ENCODE measurements at regions not wholly inside any gene's neighbourhood (a gene's known extent, or its start where the extent isn't known, plus 50 kb on each side); places are given as distances from the start of the nearest gene placed in this dataset.
"Not testable (repeated sequence)": the region's sequence is repeated elsewhere in the genome, so short reads cannot be mapped to it uniquely, and the experiment has no call there.

DNA sequence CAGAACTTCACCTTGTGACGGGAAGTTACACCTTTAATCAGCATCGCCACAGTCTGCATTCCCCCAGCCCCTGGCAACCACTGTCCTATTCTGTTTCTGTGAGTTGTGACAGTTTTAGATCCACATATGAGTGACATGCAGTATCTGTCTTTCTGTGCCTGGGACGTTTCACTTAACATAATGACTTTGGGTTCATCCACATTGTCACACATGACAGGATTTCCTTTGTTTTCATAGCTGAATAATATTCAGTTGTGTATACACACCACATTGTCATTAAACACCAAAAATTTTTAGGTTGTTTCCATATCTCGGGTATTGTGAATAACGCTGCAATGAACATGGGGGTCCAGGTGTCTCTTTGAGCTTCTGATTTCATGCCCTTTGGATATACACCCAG is 62.6 kb upstream of the BDH1 start:
- not testable (repeated sequence) for TF ChIP-seq POLR2A (IDR thresholded peaks at IDR 0.05; ENCODE audit: insufficient read depth in 1 of 2, low read depth in 2 of 2, low read length in 2 of 2); KAT2B (IDR thresholded peaks at IDR 0.05; ENCODE audit: borderline replicate concordance, low read depth, low read length); EP300 (IDR thresholded peaks at IDR 0.05; ENCODE audit: low read depth in 2 of 2, low read length in 2 of 2); EP300 (CRISPR knock-in tag; IDR thresholded peaks at IDR 0.05; ENCODE audit: borderline replicate concordance); MYC (CRISPR knock-in tag; IDR thresholded peaks at IDR 0.05; ENCODE audit: borderline replicate concordance)
- TF ChIP-seq, protein P1, sequence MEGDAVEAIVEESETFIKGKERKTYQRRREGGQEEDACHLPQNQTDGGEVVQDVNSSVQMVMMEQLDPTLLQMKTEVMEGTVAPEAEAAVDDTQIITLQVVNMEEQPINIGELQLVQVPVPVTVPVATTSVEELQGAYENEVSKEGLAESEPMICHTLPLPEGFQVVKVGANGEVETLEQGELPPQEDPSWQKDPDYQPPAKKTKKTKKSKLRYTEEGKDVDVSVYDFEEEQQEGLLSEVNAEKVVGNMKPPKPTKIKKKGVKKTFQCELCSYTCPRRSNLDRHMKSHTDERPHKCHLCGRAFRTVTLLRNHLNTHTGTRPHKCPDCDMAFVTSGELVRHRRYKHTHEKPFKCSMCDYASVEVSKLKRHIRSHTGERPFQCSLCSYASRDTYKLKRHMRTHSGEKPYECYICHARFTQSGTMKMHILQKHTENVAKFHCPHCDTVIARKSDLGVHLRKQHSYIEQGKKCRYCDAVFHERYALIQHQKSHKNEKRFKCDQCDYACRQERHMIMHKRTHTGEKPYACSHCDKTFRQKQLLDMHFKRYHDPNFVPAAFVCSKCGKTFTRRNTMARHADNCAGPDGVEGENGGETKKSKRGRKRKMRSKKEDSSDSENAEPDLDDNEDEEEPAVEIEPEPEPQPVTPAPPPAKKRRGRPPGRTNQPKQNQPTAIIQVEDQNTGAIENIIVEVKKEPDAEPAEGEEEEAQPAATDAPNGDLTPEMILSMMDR (CRISPR knock-in tag; IDR thresholded peaks at IDR 0.05), result not testable (repeated sequence)
